GM19025 (cell line): ENCODE measurements at regions not wholly inside any gene's neighbourhood (a gene's known extent, or its start where the extent isn't known, plus 50 kb on each side); places are given as distances from the start of the nearest gene placed in this dataset.
"Not testable (repeated sequence)": the region's sequence is repeated elsewhere in the genome, so short reads cannot be mapped to it uniquely, and the experiment has no call there.

Source experiments
- ATAC-seq: cut with Tn5 transposase; IDR thresholded peaks from one replicate; pipeline ENCODE4 v1.9.1; 2021; ENCODE audit warnings: mild to moderate bottlenecking, low read depth, moderate library complexity; ENCODE audit not compliant: unreplicated experiment

- ATAC-seq, result no peak
Measured at GRCh38 chr5:124210111-124210910, 536.1 kb downstream of the ZNF608 start.

GRCh38 chr5:124207118-124207517 is 539.3 kb downstream of the ZNF608 start:
- ATAC-seq, result no peak

GRCh38 chr5:124206540-124206939 is 539.9 kb downstream of the ZNF608 start:
- ATAC-seq, result no peak

GRCh38 chr5:124203303-124203702 is 543.1 kb downstream of the ZNF608 start:
- no peak for ATAC-seq

- no peak for ATAC-seq
Measured at GRCh38 chr5:124200381-124200780, 546.1 kb downstream of the ZNF608 start.

- ATAC-seq, result no peak
Measured at GRCh38 chr5:124199893-124200292, 546.5 kb downstream of the ZNF608 start.

GRCh38 chr5:124195411-124195810 is 551.0 kb downstream of the ZNF608 start:
- ATAC-seq, result no peak

GRCh38 chr5:124194282-124194681 is 552.2 kb downstream of the ZNF608 start:
- ATAC-seq, result no peak

- no peak for ATAC-seq
Measured at GRCh38 chr5:124193371-124193789, 553.1 kb downstream of the ZNF608 start.

GRCh38 chr5:124192716-124193115 is 553.7 kb downstream of the ZNF608 start:
- no peak for ATAC-seq

GRCh38 chr5:124185716-124186115 is 560.7 kb downstream of the ZNF608 start:
- no peak for ATAC-seq

- ATAC-seq, result no peak
Measured at GRCh38 chr5:124182133-124182532, 564.3 kb downstream of the ZNF608 start.

GRCh38 chr5:124180875-124181461 is 565.5 kb downstream of the ZNF608 start:
- ATAC-seq, result no peak

GRCh38 chr5:124180299-124180874 is 566.1 kb downstream of the ZNF608 start:
- ATAC-seq, result no peak

- ATAC-seq, result no peak
Measured at GRCh38 chr5:124179819-124180218, 566.6 kb downstream of the ZNF608 start.

- ATAC-seq, result no peak
Measured at GRCh38 chr5:124178050-124178449, 568.4 kb downstream of the ZNF608 start.

GRCh38 chr5:124176692-124177091 is 569.7 kb downstream of the ZNF608 start:
- ATAC-seq, result no peak

- ATAC-seq, result no peak
Measured at GRCh38 chr5:124173386-124173785, 573.1 kb downstream of the ZNF608 start.

- no peak for ATAC-seq
Measured at GRCh38 chr5:124172389-124173003, 573.9 kb downstream of the ZNF608 start.

GRCh38 chr5:124168093-124168492 is 578.3 kb downstream of the ZNF608 start:
- not testable (repeated sequence) for ATAC-seq

GRCh38 chr5:124162767-124163532 is 583.5 kb downstream of the ZNF608 start:
- ATAC-seq, result no peak
